Smooth muscle cell (in vitro differentiated cells): ENCODE measurements at regions not wholly inside any gene's neighbourhood (a gene's known extent, or its start where the extent isn't known, plus 50 kb on each side); places are given as distances from the start of the nearest gene placed in this dataset.
"Not testable (repeated sequence)": the region's sequence is repeated elsewhere in the genome, so short reads cannot be mapped to it uniquely, and the experiment has no call there.

ENCODE experiments used
- DNase-seq: peaks from one replicate; lab custom pipeline; 2025; ENCODE audit not compliant: unreplicated experiment; lab: John Stamatoyannopoulos, UW
- H2AFZ ChIP-seq: fragments of 200-600 bp; sonication (generic); 2 replicates; pipeline ENCODE4 v1.6.0; 2016; ENCODE audit warnings: antibody characterized with exemption, low read depth, mild to moderate bottlenecking
- H3F3A ChIP-seq: fragments of 200-600 bp; sonication (generic); 2 replicates; pipeline ENCODE4 v1.6.0; 2017; ENCODE audit warnings: antibody characterized with exemption, low read depth
- H3K27ac ChIP-seq: fragments of 200-600 bp; sonication (generic); 2 replicates; pipeline ENCODE4 v1.5.1; 2016; ENCODE audit warnings: low read depth, mild to moderate bottlenecking
- H3K27me3 ChIP-seq: fragments of 200-600 bp; sonication (generic); 2 replicates; pipeline ENCODE4 v1.6.1; 2016; ENCODE audit warnings: low read depth, mild to moderate bottlenecking
- H3K36me3 ChIP-seq: fragments of 200-600 bp; sonication (generic); 2 replicates; pipeline ENCODE4 v1.5.1; 2016; ENCODE audit warnings: low read depth
- H3K4me1 ChIP-seq: fragments of 200-600 bp; sonication (generic); 2 replicates; pipeline ENCODE4 v1.5.1; 2016; ENCODE audit warnings: low read depth
- H3K4me2 ChIP-seq: fragments of 200-600 bp; sonication (generic); 2 replicates; pipeline ENCODE4 v1.6.0; 2016; ENCODE audit warnings: mild to moderate bottlenecking
- H3K4me3 ChIP-seq: fragments of 200-600 bp; sonication (generic); 2 replicates; pipeline ENCODE4 v1.5.1; 2016; ENCODE audit warnings: mild to moderate bottlenecking
- H3K79me2 ChIP-seq: fragments of 200-600 bp; sonication (generic); 2 replicates; pipeline ENCODE4 v1.6.0; 2016; ENCODE audit warnings: low read depth, mild to moderate bottlenecking
- H3K9ac ChIP-seq: fragments of 200-600 bp; sonication (generic); 2 replicates; pipeline ENCODE4 v1.6.0; 2016; ENCODE audit warnings: low read depth
- H3K9me3 ChIP-seq: fragments of 200-600 bp; sonication (generic); replicated peaks from 2 replicates; pipeline ENCODE4 v1.5.1; 2016; ENCODE audit warnings: low read depth
- H4K20me1 ChIP-seq: fragments of 200-600 bp; sonication (generic); 2 replicates; pipeline ENCODE4 v1.6.0; 2016; ENCODE audit warnings: low read depth
- CTCF ChIP-seq: fragments of 200-600 bp; sonication (generic); IDR thresholded peaks from 2 replicates; pipeline ENCODE4 v1.5.1; 2017; ENCODE audit warnings: borderline replicate concordance, mild to moderate bottlenecking, antibody characterized with exemption; ENCODE audit not compliant: insufficient read depth, poor library complexity, severe bottlenecking
- WGBS: methylation state at CpG from one replicate; pipeline ENCODE4 v1.1.7; 2016; ENCODE audit warnings: low lambda C conversion rate; 5-methylcytosine and 5-hydroxymethylcytosine counted together

DNA sequence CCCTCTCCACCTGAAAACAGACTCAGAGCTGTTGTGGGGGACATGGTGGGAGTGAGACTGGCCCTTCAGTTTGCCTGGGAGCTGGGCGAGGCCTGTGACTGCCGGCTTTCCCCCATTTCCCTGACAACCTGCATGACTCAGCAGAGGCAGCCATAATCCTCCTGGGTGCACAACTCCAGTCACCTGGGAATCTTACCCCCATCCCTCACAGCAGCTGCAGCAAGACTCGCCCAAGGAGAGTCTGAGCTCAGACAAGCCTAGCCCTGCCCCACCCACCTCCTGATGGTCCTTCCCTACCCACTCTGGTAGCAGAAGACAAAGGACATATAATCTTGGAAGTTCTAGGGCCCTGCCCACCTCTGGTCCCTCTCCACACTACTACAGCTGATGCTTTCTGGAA, 207.3 kb upstream of the ARID2 start:
- Histone ChIP-seq H2AFZ (no peak overlapping the region), H3F3A (no peaks in the 10 kb centered on the region), H3K4me3 (no peak overlapping the region), H3K36me3 (no peaks in the 10 kb centered on the region), H3K27me3 (no peaks in the 10 kb centered on the region), H3K79me2 (no peaks in the 10 kb centered on the region), H4K20me1 (no peaks in the 10 kb centered on the region), H3K27ac (no peak overlapping the region), H3K9ac (no peak overlapping the region), H3K4me2 (no peak overlapping the region), H3K9me3 (no peaks in the 10 kb centered on the region), H3K4me1 (no peaks in the 10 kb centered on the region)
- WGBS, result 85% methylated on average over 3 of the region's 3 CpGs
- no peak for DNase-seq
- TF ChIP-seq CTCF, result no peak

- WGBS, result 20% methylated on average over 1 of the region's 1 CpG
- not testable (repeated sequence) for H3K27ac ChIP-seq, H3F3A ChIP-seq, H3K4me1 ChIP-seq, H3K4me3 ChIP-seq, H3K79me2 ChIP-seq, DNase-seq, H2AFZ ChIP-seq, H3K9ac ChIP-seq, H3K36me3 ChIP-seq, H3K9me3 ChIP-seq, H3K4me2 ChIP-seq, H3K27me3 ChIP-seq, H4K20me1 ChIP-seq
These were observed 202.7 kb upstream of the ARID2 start for GRCh38 chr12:45526823-45527222.

- no peaks in the 10 kb centered on the region for H3K79me2 ChIP-seq
- H3K9me3 ChIP-seq, result no peaks in the 10 kb centered on the region
- TF ChIP-seq CTCF, result no peak
- no peaks in the 10 kb centered on the region for H3K27me3 ChIP-seq
- H3K9ac ChIP-seq, result no peak overlapping the region
- H3K4me1 ChIP-seq, result peaks cover 5% of the 10 kb centered on the region
- no peaks in the 10 kb centered on the region for H3K36me3 ChIP-seq
- H4K20me1 ChIP-seq, result no peaks in the 10 kb centered on the region
- WGBS, result 62% methylated on average over 4 of the region's 4 CpGs
- H2AFZ ChIP-seq, result peak overlapping the region; percentile 50
- H3K27ac ChIP-seq, result no peak overlapping the region
- H3K4me3 ChIP-seq, result no peak overlapping the region
- no peak for DNase-seq
- no peaks in the 10 kb centered on the region for H3F3A ChIP-seq
- H3K4me2 ChIP-seq, result no peak overlapping the region
These were observed 197.4 kb upstream of the ARID2 start for GRCh38 chr12:45532113-45532512.

GRCh38 chr12:45535610-45536180, 193.8 kb upstream of the ARID2 start:
- Histone ChIP-seq H3K9ac (no peak overlapping the region), H2AFZ (no peak overlapping the region), H3F3A (no peaks in the 10 kb centered on the region), H3K4me1 (peaks cover 5% of the 10 kb centered on the region), H4K20me1 (no peaks in the 10 kb centered on the region), H3K4me3 (no peak overlapping the region), H3K36me3 (no peaks in the 10 kb centered on the region), H3K27me3 (no peaks in the 10 kb centered on the region), H3K9me3 (no peaks in the 10 kb centered on the region), H3K79me2 (no peaks in the 10 kb centered on the region), H3K27ac (no peak overlapping the region), H3K4me2 (no peak overlapping the region)
- no peak for DNase-seq
- TF ChIP-seq CTCF, result no peak
